GM12864 (cell line): ENCODE measurements at regions not wholly inside any gene's neighbourhood (a gene's known extent, or its start where the extent isn't known, plus 50 kb on each side); places are given as distances from the start of the nearest gene placed in this dataset.

Source experiments
- DNase-seq: peaks from one replicate; pipeline ENCODE4 v3.0.0-alpha.2; 2011; ENCODE audit warnings: low read depth
- H3K4me3 ChIP-seq: 2 replicates; pipeline ENCODE4 v1.5.1; 2011; ENCODE audit warnings: mild to moderate bottlenecking, low read depth, low read length, control low read depth
- CTCF ChIP-seq: IDR thresholded peaks from 2 replicates; pipeline ENCODE4 v1.5.1; 2011; ENCODE audit warnings: low read depth, mild to moderate bottlenecking, moderate library complexity, low read length, control low read depth, inconsistent platforms; ENCODE audit errors: missing control alignments

- no peak for TF ChIP-seq CTCF
- DNase-seq, result no peak
- H3K4me3 ChIP-seq, result no peak overlapping the region
Measured at GRCh38 chr2:173419506-173419905, 64.8 kb downstream of the CDCA7 start.

GRCh38 chr2:173424886-173425285 lies 70.2 kb downstream of the CDCA7 start:
- no peak for TF ChIP-seq CTCF
- DNase-seq, result no peak
- H3K4me3 ChIP-seq, result no peak overlapping the region

GRCh38 chr2:173427887-173428668 lies 73.4 kb downstream of the CDCA7 start:
- DNase-seq, result no peak
- no peak overlapping the region for H3K4me3 ChIP-seq
- TF ChIP-seq CTCF, result no peak

GRCh38 chr2:173431191-173431590 lies 76.5 kb downstream of the CDCA7 start:
- H3K4me3 ChIP-seq, result no peak overlapping the region
- no peak for DNase-seq
- no peak for TF ChIP-seq CTCF

- H3K4me3 ChIP-seq, result no peak overlapping the region
- DNase-seq, result no peak
- no peak for TF ChIP-seq CTCF
Measured at GRCh38 chr2:173432049-173432754, 77.5 kb downstream of the CDCA7 start.

- no peak for TF ChIP-seq CTCF
- no peak for DNase-seq
- H3K4me3 ChIP-seq, result no peak overlapping the region
Measured at GRCh38 chr2:173434762-173435569, 80.3 kb downstream of the CDCA7 start.
